ENCODE measurements at regions not wholly inside any gene's neighbourhood (a gene's known extent, or its start where the extent isn't known, plus 50 kb on each side); places are given as distances from the start of the nearest gene placed in this dataset.

GRCh38 chr1:218775501-218776021 lies 398.1 kb upstream of the LYPLAL1 start:
- in situ Hi-C loops (cut with HindIII; ENCODE audit: low pct_ligation_motif_present, low sequenced_read_pairs) = no loop called here
- Histone ChIP-seq H3K36me3 (replicated peaks) (no peaks in the 10 kb centered on the region), H3K27ac (no peak overlapping the region), H3K27me3 (replicated peaks) (no peaks in the 10 kb centered on the region), H3K4me3 (ENCODE audit: low read depth, low read length) (no peak overlapping the region)
- DNase-seq = no peak
- TF ChIP-seq CTCF (IDR thresholded peaks at IDR 0.05; ENCODE audit: low read depth, low read length, missing control alignments) = no peak

- H3K27ac ChIP-seq = no peak overlapping the region
- H3K36me3 ChIP-seq (replicated peaks) = no peaks in the 10 kb centered on the region
- no peak for TF ChIP-seq CTCF (IDR thresholded peaks at IDR 0.05; ENCODE audit: low read depth, low read length, missing control alignments)
- in situ Hi-C loops (cut with HindIII; ENCODE audit: low pct_ligation_motif_present, low sequenced_read_pairs) = no loop called here
- no peaks in the 10 kb centered on the region for H3K27me3 ChIP-seq (replicated peaks)
- H3K4me3 ChIP-seq (ENCODE audit: low read depth, low read length) = no peak overlapping the region
- no peak for DNase-seq
These were observed 395.2 kb upstream of the LYPLAL1 start for GRCh38 chr1:218778257-218779126.

GRCh38 chr1:218779341-218780100 lies 394.2 kb upstream of the LYPLAL1 start:
- H3K27me3 ChIP-seq (replicated peaks) = no peaks in the 10 kb centered on the region

DNA sequence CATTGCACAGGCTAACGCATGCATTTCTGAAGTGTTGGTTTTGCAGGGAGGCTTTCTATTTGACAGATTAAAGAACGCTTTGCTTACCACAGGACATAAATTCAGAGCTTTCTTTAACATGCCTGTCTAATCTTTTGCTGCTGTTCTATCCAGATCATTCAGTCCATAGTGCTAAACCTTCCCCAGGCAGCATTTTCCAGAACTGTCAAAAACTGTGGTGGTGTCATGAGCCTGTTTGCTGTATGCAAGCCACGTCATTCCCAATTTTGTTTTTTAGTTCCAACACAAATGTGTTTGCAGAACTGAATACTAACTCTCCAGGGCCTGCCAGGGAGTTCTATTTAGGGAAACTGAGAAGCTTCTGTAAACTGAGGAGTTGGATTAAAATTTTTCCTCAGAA lies 390.5 kb upstream of the LYPLAL1 start:
- H3K4me3 ChIP-seq (ENCODE audit: low read depth, low read length) = no peak overlapping the region
- in situ Hi-C loops (cut with HindIII; ENCODE audit: low pct_ligation_motif_present, low sequenced_read_pairs) = no loop called here
- TF ChIP-seq CTCF (IDR thresholded peaks at IDR 0.05; ENCODE audit: low read depth, low read length, missing control alignments) = no peak
- H3K36me3 ChIP-seq (replicated peaks) = no peaks in the 10 kb centered on the region
- H3K27me3 ChIP-seq (replicated peaks) = no peaks in the 10 kb centered on the region
- no peak overlapping the region for H3K27ac ChIP-seq
- DNase-seq = no peak

More at GRCh38 chr1:218779341-218780100, 394.2 kb upstream of the LYPLAL1 start:
- no peaks in the 10 kb centered on the region for H3K36me3 ChIP-seq (replicated peaks)
- no peak overlapping the region for H3K4me3 ChIP-seq (ENCODE audit: low read depth, low read length)
- no peak overlapping the region for H3K27ac ChIP-seq
- no peak for TF ChIP-seq CTCF (IDR thresholded peaks at IDR 0.05; ENCODE audit: low read depth, low read length, missing control alignments)
- DNase-seq = no peak
- in situ Hi-C loops (cut with HindIII; ENCODE audit: low pct_ligation_motif_present, low sequenced_read_pairs) = no loop called here

DNA sequence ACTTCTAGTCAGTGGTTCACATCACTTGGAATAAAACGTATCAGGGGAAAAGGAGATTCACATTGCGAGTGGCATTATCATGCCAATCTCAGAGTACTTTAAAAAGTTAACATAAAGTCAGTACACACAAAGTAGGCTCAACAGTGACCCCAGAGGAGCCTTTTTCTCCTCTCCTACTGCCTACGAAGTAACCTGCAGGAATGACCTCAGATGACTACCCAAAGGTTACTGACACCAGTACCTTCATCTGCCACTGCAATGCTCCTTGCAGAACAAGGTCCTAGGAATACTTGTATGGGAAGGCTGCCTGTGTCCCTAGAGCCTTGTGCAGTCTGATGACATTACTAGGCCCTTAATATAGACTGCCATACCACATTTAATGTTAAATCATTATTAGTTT lies 389.8 kb upstream of the LYPLAL1 start:
- H3K36me3 ChIP-seq (replicated peaks) = no peaks in the 10 kb centered on the region
- in situ Hi-C loops (cut with HindIII; ENCODE audit: low pct_ligation_motif_present, low sequenced_read_pairs) = no loop called here

More for the DNA sequence above, 389.8 kb upstream of the LYPLAL1 start:
- TF ChIP-seq CTCF (IDR thresholded peaks at IDR 0.05; ENCODE audit: low read depth, low read length, missing control alignments) = no peak
- no peak overlapping the region for H3K4me3 ChIP-seq (ENCODE audit: low read depth, low read length)
- no peak for DNase-seq
- H3K27me3 ChIP-seq (replicated peaks) = no peaks in the 10 kb centered on the region
- H3K27ac ChIP-seq = no peak overlapping the region
